HL-60 (cell line): ENCODE measurements at regions not wholly inside any gene's neighbourhood (a gene's known extent, or its start where the extent isn't known, plus 50 kb on each side); places are given as distances from the start of the nearest gene placed in this dataset.

ENCODE experiments used
- DNase-seq, 2 experiments: peaks; one replicate each; pipeline ENCODE4 v3.0.0-alpha.2; 2010 to 2020; ENCODE audit warnings: low read depth in 1 of 2, low spot score in 1 of 2
- H3K27ac ChIP-seq: fragments of 250-450 bp; sonication (Bioruptor Pico); replicated peaks from 2 replicates; pipeline ENCODE4 v1.5.1; 2020; ENCODE audit warnings: mild to moderate bottlenecking, moderate library complexity
- H3K27me3 ChIP-seq: fragments of 250-450 bp; sonication (Bioruptor Pico); 2 replicates; pipeline ENCODE4 v1.5.1; 2021; ENCODE audit warnings: mild to moderate bottlenecking, moderate library complexity; ENCODE audit not compliant: insufficient read depth, poor library complexity, severe bottlenecking
- H3K4me3 ChIP-seq: replicated peaks from 2 replicates; pipeline ENCODE4 v1.5.1; 2011; ENCODE audit warnings: mild to moderate bottlenecking, control low read depth, low read length; ENCODE audit not compliant: insufficient read depth
- GABPA ChIP-seq: IDR thresholded peaks from 2 replicates; pipeline ENCODE4 v1.6.1; 2012; ENCODE audit warnings: low read depth
- POLR2AphosphoS5 ChIP-seq: IDR thresholded peaks from 2 replicates; pipeline ENCODE4 v1.6.1; 2012; ENCODE audit warnings: low read depth
- SPI1 ChIP-seq: IDR thresholded peaks from 2 replicates; pipeline ENCODE4 v1.6.1; 2012; ENCODE audit warnings: low read depth, mild to moderate bottlenecking, borderline replicate concordance
- TF ChIP-seq, protein P1 (sequence below): IDR thresholded peaks from one replicate; pipeline ENCODE4 v1.5.1; 2011; ENCODE audit warnings: low read length, control low read depth, inconsistent platforms; ENCODE audit not compliant: insufficient read depth
- TF ChIP-seq, protein P2 (sequence below): IDR thresholded peaks from 2 replicates; pipeline ENCODE4 v1.6.1; 2012; ENCODE audit warnings: low read depth; ENCODE audit not compliant: insufficient replicate concordance

DNA sequence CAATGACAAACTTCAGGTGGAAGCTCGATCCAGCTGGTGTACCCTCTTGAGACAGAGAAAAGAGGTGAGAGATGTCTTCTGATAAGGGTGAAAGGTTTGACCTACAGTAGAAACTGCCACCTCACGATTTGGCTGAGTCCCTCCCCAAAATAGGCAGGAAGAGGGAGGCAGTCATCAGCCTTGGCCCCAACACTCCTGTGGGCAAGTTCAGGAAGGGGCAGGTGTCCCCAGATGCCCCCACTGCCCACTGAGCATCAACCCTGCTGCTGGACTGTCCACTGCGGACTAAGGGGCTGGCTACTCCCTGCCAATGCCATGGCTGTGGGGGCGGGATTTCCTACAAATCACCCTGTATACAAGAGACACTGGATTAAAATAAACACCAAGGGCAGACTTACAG, 441.4 kb downstream of the BUD13 start:
- no peak overlapping the region for H3K4me3 ChIP-seq
- no peak for TF ChIP-seq POLR2AphosphoS5
- TF ChIP-seq, protein P1, sequence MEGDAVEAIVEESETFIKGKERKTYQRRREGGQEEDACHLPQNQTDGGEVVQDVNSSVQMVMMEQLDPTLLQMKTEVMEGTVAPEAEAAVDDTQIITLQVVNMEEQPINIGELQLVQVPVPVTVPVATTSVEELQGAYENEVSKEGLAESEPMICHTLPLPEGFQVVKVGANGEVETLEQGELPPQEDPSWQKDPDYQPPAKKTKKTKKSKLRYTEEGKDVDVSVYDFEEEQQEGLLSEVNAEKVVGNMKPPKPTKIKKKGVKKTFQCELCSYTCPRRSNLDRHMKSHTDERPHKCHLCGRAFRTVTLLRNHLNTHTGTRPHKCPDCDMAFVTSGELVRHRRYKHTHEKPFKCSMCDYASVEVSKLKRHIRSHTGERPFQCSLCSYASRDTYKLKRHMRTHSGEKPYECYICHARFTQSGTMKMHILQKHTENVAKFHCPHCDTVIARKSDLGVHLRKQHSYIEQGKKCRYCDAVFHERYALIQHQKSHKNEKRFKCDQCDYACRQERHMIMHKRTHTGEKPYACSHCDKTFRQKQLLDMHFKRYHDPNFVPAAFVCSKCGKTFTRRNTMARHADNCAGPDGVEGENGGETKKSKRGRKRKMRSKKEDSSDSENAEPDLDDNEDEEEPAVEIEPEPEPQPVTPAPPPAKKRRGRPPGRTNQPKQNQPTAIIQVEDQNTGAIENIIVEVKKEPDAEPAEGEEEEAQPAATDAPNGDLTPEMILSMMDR = no peak
- no peak for TF ChIP-seq GABPA
- TF ChIP-seq, protein P2, sequence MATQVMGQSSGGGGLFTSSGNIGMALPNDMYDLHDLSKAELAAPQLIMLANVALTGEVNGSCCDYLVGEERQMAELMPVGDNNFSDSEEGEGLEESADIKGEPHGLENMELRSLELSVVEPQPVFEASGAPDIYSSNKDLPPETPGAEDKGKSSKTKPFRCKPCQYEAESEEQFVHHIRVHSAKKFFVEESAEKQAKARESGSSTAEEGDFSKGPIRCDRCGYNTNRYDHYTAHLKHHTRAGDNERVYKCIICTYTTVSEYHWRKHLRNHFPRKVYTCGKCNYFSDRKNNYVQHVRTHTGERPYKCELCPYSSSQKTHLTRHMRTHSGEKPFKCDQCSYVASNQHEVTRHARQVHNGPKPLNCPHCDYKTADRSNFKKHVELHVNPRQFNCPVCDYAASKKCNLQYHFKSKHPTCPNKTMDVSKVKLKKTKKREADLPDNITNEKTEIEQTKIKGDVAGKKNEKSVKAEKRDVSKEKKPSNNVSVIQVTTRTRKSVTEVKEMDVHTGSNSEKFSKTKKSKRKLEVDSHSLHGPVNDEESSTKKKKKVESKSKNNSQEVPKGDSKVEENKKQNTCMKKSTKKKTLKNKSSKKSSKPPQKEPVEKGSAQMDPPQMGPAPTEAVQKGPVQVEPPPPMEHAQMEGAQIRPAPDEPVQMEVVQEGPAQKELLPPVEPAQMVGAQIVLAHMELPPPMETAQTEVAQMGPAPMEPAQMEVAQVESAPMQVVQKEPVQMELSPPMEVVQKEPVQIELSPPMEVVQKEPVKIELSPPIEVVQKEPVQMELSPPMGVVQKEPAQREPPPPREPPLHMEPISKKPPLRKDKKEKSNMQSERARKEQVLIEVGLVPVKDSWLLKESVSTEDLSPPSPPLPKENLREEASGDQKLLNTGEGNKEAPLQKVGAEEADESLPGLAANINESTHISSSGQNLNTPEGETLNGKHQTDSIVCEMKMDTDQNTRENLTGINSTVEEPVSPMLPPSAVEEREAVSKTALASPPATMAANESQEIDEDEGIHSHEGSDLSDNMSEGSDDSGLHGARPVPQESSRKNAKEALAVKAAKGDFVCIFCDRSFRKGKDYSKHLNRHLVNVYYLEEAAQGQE = no peak
- no peak for TF ChIP-seq SPI1
- DNase-seq = no peak
- H3K27ac ChIP-seq = no peak overlapping the region
- H3K27me3 ChIP-seq = no peaks in the 10 kb centered on the region

DNA sequence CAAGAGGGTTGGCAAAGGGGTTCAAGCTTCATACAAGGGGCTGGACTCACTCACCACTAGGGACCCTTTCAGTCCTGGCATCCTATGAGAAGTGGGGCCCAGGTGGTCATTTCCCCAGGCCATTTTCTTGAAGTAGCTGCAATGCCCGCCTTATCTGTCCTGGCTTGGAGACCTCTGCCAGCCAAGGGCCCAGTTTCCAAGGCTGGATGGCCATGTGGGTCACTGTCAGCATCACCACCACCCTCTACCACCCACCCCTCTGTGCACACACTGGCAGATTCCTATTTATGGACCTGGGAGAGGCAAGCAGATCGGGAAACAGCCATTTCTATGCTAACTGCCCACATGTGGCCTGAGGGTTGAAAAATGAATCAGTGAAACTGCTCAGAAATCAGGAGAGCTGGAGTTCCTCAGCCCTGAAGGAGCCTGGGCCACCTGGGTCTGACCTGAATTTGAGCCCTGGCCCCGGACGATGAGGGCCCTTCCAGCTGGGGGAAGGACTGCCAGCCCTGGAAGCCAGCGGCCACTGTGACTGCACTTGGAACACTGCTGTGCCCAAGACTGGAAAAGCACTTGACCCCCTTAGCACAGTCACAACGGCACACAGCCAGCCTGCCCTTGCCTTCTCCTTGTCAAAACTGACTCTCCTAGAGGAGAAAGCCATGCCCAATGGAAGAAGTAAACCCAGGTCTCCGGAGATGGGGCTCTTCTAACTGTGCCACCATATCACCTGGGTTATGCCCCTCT, 442.2 kb downstream of the BUD13 start:
- no peak overlapping the region for H3K27ac ChIP-seq
- H3K4me3 ChIP-seq = no peak overlapping the region
- DNase-seq = no peak

DNA sequence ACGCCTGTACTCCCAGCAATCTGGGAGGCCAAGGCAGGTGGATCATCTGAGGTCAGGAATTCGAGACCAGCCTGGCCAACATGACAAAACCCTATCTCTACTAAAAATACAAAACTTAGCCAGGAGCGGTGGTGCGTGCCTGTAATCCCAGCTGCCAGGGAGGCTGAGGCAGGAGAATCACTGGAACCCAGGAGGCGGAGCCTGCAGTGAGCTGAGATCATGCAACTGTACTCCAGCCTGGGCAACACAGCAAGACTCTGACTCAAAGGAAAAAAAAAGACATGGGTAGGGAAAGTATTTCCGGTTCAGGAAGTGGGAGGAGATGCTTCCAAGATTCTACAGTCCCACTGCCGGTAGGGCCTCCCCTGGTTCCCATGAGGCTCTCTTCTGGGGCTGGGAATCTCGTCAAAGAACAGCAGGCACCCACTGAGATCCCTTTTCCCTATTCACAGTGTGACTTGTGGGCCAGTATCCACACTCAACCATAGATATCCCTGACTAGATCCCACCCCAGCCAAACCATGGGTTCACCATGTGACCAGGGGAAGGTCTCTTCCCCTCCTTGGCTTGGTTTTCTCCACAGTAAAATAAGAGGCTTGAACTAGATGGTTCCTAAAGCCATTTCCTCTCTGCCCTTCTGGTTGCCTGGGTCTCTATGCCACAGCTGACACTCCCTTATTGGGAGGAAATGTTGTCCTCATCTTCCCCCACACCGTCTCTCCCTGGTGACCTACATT, 443.3 kb downstream of the BUD13 start:
- no peaks in the 10 kb centered on the region for H3K27me3 ChIP-seq
- TF ChIP-seq POLR2AphosphoS5 (no peak), GABPA (no peak), SPI1 (no peak)
- TF ChIP-seq, protein P2 = no peak
- TF ChIP-seq, protein P1 = no peak

More for the DNA sequence above, 442.2 kb downstream of the BUD13 start:
- TF ChIP-seq, protein P1 = no peak
- TF ChIP-seq SPI1 (no peak), GABPA (no peak), POLR2AphosphoS5 (no peak)
- TF ChIP-seq, protein P2 = no peak
- H3K27me3 ChIP-seq = no peaks in the 10 kb centered on the region

More for the DNA sequence above, 443.3 kb downstream of the BUD13 start:
- DNase-seq = no peak
- no peak overlapping the region for H3K4me3 ChIP-seq
- H3K27ac ChIP-seq = no peak overlapping the region
